ENCODE measurements at regions not wholly inside any gene's neighbourhood (a gene's known extent, or its start where the extent isn't known, plus 50 kb on each side); places are given as distances from the start of the nearest gene placed in this dataset.

DNA sequence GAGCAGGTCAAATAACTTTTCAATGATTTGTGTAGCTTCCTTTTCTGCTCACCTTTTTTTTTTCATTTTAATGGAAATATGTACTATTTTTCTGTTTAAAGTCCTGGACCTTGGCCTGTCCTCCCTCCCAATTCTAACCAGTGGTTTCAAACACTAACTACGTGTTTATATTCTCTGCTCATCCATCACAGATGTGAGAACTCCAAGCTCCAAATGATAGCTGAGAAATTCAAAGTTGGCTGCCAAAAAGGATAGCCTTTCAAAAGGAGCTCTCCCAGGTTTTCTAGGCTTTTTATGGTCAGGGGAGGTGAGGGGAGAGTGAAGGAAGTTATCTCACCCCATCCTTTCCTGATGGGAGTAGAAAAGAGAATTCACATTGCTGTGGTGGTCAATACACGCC, 486.0 kb upstream of the TBX3 start:
- no peak overlapping the region for H3K9ac ChIP-seq (ENCODE audit: insufficient read depth in 1 of 2, low read length in 2 of 2)
- 76 to 80% methylated on average over 2 of the region's 2 CpGs for WGBS, 2 donors
- no peak overlapping the region for H3K4me3 ChIP-seq
- H3K27me3 ChIP-seq (ENCODE audit: control insufficient read depth in 3 of 3, insufficient read depth in 3 of 3, low read length in 2 of 3), result no peaks in the 10 kb centered on the region
- DNase-seq (peak in 2 of 3 donors; percentile 75 to 84), ATAC-seq (ENCODE audit: insufficient read depth, low FRiP score) (no peak)
- peaks cover 0 to 24% (median 3%) of the 10 kb centered on the region in 5 donors for H3K4me1 ChIP-seq (ENCODE audit: control insufficient read depth in 5 of 5, insufficient read depth in 5 of 5, low read length in 5 of 5)
- no peaks in the 10 kb centered on the region for H3K9me3 ChIP-seq (ENCODE audit: control insufficient read depth in 4 of 4, insufficient read depth in 3 of 4, low read length in 3 of 4)
- no peak for TF ChIP-seq CTCF (IDR thresholded peaks at IDR 0.05; ENCODE audit: control extremely low read depth, extremely low read depth)
- no peak overlapping the region for H3K27ac ChIP-seq (ENCODE audit: low read depth in 1 of 2, low read length in 1 of 2)
- H3K36me3 ChIP-seq (ENCODE audit: control insufficient read depth in 4 of 4, insufficient read depth in 4 of 4, low read length in 4 of 4), result no peaks in the 10 kb centered on the region

- H3K27ac ChIP-seq (ENCODE audit: low read depth in 1 of 2, low read length in 1 of 2), result no peak overlapping the region
- WGBS, 2 donors, result 60 to 66% methylated on average over 5 of the region's 5 CpGs
- peak; percentile 21 to 63 (median 56) for DNase-seq
- H3K9me3 ChIP-seq (ENCODE audit: control insufficient read depth in 4 of 4, insufficient read depth in 3 of 4, low read length in 3 of 4), result no peaks in the 10 kb centered on the region
- peaks cover 0 to 17% (median 0%) of the 10 kb centered on the region in 5 donors for H3K4me1 ChIP-seq (ENCODE audit: control insufficient read depth in 5 of 5, insufficient read depth in 5 of 5, low read length in 5 of 5)
- ATAC-seq (ENCODE audit: insufficient read depth, low FRiP score), result no peak
- H3K27me3 ChIP-seq (ENCODE audit: control insufficient read depth in 3 of 3, insufficient read depth in 3 of 3, low read length in 2 of 3), result no peaks in the 10 kb centered on the region
- H3K4me3 ChIP-seq, result no peak overlapping the region
- no peak overlapping the region for H3K9ac ChIP-seq (ENCODE audit: insufficient read depth in 1 of 2, low read length in 2 of 2)
- H3K36me3 ChIP-seq (ENCODE audit: control insufficient read depth in 4 of 4, insufficient read depth in 4 of 4, low read length in 4 of 4), result no peaks in the 10 kb centered on the region
- peak; percentile 6 for TF ChIP-seq CTCF (IDR thresholded peaks at IDR 0.05; ENCODE audit: control extremely low read depth, extremely low read depth)
Measured at GRCh38 chr12:115166698-115167315, 482.8 kb upstream of the TBX3 start.

- 70 to 74% methylated on average over 8 of the region's 8 CpGs for WGBS, 2 donors
- no peak overlapping the region for H3K27ac ChIP-seq (ENCODE audit: low read depth in 1 of 2, low read length in 1 of 2)
- DNase-seq (no peak), ATAC-seq (ENCODE audit: insufficient read depth, low FRiP score) (no peak)
- H3K4me3 ChIP-seq, result no peak overlapping the region
- TF ChIP-seq CTCF (IDR thresholded peaks at IDR 0.05; ENCODE audit: control extremely low read depth, extremely low read depth), result no peak
- no peaks in the 10 kb centered on the region for H3K27me3 ChIP-seq (ENCODE audit: control insufficient read depth in 3 of 3, insufficient read depth in 3 of 3, low read length in 2 of 3)
- peaks cover 0 to 4% (median 0%) of the 10 kb centered on the region in 5 donors for H3K4me1 ChIP-seq (ENCODE audit: control insufficient read depth in 5 of 5, insufficient read depth in 5 of 5, low read length in 5 of 5)
- no peaks in the 10 kb centered on the region for H3K36me3 ChIP-seq (ENCODE audit: control insufficient read depth in 4 of 4, insufficient read depth in 4 of 4, low read length in 4 of 4)
- H3K9me3 ChIP-seq (ENCODE audit: control insufficient read depth in 4 of 4, insufficient read depth in 3 of 4, low read length in 3 of 4), result no peaks in the 10 kb centered on the region
- no peak overlapping the region for H3K9ac ChIP-seq (ENCODE audit: insufficient read depth in 1 of 2, low read length in 2 of 2)
Measured at GRCh38 chr12:115163710-115164109, 479.7 kb upstream of the TBX3 start.
